Dedifferentiated amniotic fluid mesenchymal stem cell (primary cell): ENCODE measurements at regions not wholly inside any gene's neighbourhood (a gene's known extent, or its start where the extent isn't known, plus 50 kb on each side); places are given as distances from the start of the nearest gene placed in this dataset.
A peak's percentile ranks its signal among the peaks of the same experiment; 100 is the strongest.
"Not testable (repeated sequence)": the region's sequence is repeated elsewhere in the genome, so short reads cannot be mapped to it uniquely, and the experiment has no call there.

Source experiments
- DNase-seq: peaks from one replicate; pipeline ENCODE4 v3.0.0-alpha.2; 2016; ENCODE audit errors: extremely low spot score

DNA sequence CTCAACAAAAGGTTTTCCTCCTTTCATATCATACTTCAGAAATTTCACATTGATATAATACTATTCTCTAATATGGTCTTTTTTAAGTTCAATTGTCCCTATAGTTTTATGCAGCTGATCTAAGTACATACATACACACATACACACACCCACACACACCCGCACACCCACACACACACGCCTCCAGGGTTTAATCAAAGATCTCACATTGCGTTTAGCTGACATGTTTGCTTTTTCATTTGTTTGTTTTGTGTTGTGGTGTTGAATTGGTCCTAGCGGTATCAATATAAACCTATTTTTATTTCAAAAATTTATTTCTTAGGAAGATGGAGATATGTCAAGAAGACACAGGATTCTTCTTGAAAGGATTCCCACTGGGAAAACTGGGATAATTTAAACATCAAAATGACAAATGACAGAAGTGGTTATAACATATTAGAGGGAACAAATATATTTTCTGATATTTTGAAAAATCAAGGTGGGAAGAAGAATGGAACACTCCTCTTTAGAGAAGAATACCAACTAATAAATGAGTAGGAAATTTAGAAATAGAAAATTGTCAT, 434.9 kb upstream of the SLC30A5 start:
- no peak for DNase-seq

DNA sequence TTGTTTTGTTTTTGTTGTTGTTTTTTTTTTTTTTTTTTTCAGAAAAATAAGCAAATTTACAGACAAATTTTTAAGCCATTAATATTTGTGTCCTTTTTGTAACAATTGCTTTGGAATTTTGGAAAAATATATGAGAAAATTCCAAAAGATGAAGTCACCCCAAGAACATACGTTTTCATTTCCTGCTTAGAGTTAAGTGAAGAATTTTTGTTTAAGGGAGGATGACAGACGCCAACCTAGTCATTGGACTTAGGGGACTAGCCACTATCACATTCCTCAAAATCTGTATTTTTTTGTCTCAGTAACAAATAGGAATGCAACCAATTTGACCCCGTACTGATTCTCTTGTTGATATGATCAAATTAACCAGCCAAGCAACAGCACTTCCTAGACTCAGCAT, 433.9 kb upstream of the SLC30A5 start:
- no peak for DNase-seq

- no peak for DNase-seq
These were observed 432.6 kb upstream of the SLC30A5 start for GRCh38 chr5:68661237-68661636.

- peak; percentile 26 for DNase-seq
These were observed 431.0 kb upstream of the SLC30A5 start for GRCh38 chr5:68662804-68663307.

GRCh38 chr5:68669864-68670575, 423.8 kb upstream of the SLC30A5 start:
- DNase-seq, result no peak

DNA sequence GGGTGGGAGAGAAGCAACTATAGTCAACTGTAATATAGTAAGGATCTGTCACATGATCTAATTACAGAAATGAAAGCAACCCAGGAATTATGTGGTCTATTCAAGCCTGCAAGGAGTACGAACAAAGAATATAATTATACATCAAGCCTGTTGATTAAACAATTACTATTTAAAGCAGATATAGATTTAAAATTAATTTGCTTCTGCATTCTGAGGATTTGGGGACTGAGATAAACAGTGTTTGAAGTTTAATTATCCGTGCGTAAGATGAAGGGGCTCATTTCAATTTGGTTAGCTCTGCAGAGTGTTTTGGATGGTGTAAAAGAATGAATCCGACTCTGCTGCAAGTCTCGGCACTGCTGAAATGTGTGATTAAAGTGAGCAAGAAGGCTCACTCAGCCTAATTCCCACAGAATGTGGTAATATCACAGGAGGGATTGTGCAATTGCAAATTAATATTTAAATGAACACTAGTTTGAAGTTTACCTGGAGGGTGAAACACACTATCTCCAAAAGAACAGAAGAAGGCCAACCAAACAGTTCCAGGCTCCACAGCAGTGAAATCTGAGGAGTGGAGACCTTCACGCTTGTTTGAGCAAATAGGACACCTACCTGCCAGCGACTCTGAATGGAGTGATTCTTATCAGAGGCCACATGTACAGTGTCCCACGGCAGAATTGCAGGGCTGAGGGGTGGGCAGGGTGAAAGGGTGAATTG, 420.6 kb upstream of the SLC30A5 start:
- DNase-seq, result no peak

DNA sequence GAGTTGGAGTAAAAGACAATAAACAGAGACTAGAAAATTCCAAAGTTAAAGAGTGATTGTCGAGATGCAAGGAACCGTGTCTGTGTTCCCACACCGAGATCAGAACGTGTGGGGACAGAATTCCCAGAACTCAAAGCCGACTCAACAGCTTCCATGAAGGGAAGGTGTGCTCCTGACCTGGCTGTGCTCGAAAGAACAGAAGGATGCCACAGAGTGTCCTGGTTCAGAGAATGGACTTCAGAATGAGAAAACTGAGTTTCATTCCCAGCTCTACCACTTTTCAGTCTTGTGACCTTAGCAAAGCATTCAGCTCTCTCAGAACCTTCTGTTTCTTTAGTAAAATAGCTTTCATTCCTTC, 420.0 kb upstream of the SLC30A5 start:
- no peak for DNase-seq

DNA sequence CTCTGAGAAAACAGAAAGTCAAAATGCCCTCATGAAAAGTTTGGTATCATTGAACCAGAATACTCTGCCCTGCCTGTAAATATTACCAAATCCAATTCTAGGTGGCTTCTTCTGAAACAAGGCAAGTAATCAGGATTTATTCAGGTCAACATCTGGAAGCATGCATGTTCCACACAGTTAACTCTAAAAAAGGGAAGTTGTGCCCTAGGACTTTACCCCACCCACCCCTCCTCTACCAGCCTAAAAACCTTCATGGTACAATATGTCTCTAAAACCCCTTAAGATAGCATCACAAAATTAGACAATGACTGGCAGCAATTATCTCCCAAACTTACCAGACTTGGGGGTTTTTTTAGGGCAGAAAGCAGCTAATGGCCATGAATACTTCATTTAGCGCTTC, 414.8 kb upstream of the SLC30A5 start:
- DNase-seq, result no peak

- peak; percentile 38 for DNase-seq
These were observed 413.4 kb upstream of the SLC30A5 start for GRCh38 chr5:68680366-68680765.

- DNase-seq, result no peak
These were observed 411.9 kb upstream of the SLC30A5 start for GRCh38 chr5:68681929-68682328.

GRCh38 chr5:68682400-68683160, 411.2 kb upstream of the SLC30A5 start:
- no peak for DNase-seq

GRCh38 chr5:68683632-68684036, 410.2 kb upstream of the SLC30A5 start:
- peak; percentile 96 for DNase-seq

DNA sequence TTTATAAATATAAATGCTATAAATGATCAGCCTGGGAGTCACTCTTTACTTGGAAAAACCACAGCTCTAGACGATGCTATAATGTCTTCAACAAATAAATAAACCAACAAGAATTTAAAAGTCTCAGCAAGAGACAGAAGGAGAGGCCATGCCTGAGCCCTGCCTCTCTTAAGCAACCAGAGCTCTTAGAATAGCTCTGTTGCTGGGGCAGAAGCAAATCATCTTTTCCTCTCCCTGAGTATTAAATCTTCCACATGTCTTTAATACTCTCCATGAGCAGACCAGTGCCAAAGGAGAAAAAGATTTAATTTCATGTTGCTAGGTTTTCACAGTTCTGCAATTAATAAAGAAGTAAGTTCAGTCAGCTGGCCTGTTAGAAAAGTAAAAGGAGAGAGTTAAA, 408.0 kb upstream of the SLC30A5 start:
- no peak for DNase-seq

- no peak for DNase-seq
These were observed 405.3 kb upstream of the SLC30A5 start for GRCh38 chr5:68688547-68688946.

GRCh38 chr5:68689010-68689409, 404.8 kb upstream of the SLC30A5 start:
- no peak for DNase-seq

DNA sequence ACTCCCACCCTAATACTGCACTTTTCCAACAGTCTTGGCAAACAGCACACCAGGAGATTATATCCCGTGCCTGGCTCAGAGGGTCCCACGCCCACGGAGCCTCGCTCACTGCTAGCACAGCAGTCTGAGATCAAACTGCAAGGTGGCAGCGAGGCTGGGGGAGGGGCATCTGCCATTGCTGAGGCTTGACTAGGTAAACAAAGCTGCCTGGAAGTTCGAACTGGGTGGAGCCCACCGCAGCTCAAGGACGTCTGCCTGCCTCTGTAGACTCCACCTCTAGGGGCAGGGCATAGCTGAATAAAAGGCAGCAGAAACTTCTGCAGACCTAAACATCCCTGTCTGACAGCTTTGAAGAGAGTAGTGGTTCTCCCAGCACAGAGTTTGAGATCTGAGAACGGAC, 401.9 kb upstream of the SLC30A5 start:
- DNase-seq, result not testable (repeated sequence)

GRCh38 chr5:68698025-68698940, 395.5 kb upstream of the SLC30A5 start:
- DNase-seq, result no peak

DNA sequence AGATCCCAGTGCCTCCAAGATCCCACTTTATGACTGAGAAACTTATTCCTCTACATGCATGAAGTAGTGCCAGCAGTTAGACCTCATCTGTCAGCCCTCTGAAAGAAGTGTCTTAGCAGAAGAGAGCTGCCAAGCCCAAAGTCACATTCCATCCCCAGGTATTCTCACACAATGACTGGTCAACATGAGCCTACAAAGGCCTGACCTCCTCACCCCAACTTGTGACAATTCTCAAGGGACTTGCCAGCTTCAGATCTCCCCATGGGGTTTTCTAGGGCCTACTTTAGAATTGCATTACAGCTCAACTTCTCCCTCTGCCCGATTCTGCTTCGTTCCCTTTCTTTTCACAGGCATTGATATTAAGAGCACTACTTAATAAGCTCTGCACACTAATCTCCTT, 393.8 kb upstream of the SLC30A5 start:
- no peak for DNase-seq

DNA sequence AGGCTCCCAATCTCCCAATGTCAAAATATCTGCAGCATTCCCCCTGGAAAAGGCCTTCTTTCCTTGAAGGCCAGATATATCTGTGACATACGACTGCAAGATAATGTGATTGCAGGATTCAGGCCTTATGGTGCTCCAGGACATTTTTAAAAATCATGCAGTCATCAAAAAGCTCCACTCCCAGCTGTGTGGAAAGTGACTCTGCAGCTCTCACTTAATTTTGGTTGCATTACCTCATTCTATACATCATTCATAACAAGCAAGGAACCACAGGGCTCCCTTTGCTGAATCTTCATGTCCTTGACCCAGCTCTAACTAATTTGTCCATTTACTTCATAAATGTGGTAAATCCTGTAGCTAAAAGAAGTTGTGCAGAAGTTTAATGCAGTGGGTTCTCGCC, 386.2 kb upstream of the SLC30A5 start:
- peak; percentile 13 for DNase-seq

DNA sequence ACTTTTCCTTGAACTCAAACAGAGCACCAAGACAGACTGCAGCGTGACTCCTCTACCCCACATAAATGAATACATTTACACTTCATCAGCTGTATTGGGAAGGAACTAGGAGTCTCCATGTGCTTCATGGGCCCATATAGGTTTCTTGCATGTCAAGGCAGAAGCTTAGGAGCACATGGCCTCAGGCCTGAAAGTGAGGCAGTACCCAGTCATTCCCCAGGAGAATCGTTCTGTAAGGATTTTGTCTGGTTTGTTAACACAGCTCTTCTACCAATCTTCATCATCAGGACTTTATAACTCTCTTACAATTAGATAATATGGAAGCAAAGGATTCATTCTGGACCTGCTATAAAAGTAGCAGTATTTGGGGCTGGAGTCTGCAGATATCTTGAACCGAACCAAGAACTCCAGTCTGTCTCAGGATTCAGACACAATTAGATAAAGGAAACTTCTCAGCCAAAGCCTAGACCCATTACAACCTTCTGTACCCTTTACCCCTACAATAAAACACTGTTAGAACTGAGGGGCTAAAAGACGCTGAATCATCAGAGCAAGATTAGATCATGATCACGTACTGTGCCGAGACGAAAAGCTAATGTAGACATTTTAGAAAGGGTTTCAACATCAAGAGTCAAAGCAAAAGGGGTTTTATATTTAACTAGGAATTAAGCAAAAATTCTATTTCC, 385.5 kb upstream of the SLC30A5 start:
- DNase-seq, result peak; percentile 10

- DNase-seq, result no peak
These were observed 385.0 kb upstream of the SLC30A5 start for GRCh38 chr5:68708842-68709170.
